Hippocampal formation (tissue), 2 donors: ENCODE measurements at regions not wholly inside any gene's neighbourhood (a gene's known extent, or its start where the extent isn't known, plus 50 kb on each side); places are given as distances from the start of the nearest gene placed in this dataset.
"Not testable (repeated sequence)": the region's sequence is repeated elsewhere in the genome, so short reads cannot be mapped to it uniquely, and the experiment has no call there.

Experiments
- DNase-seq, 2 donors: peaks; one replicate each; lab custom pipeline; 2025; lab: John Stamatoyannopoulos, UW

DNA sequence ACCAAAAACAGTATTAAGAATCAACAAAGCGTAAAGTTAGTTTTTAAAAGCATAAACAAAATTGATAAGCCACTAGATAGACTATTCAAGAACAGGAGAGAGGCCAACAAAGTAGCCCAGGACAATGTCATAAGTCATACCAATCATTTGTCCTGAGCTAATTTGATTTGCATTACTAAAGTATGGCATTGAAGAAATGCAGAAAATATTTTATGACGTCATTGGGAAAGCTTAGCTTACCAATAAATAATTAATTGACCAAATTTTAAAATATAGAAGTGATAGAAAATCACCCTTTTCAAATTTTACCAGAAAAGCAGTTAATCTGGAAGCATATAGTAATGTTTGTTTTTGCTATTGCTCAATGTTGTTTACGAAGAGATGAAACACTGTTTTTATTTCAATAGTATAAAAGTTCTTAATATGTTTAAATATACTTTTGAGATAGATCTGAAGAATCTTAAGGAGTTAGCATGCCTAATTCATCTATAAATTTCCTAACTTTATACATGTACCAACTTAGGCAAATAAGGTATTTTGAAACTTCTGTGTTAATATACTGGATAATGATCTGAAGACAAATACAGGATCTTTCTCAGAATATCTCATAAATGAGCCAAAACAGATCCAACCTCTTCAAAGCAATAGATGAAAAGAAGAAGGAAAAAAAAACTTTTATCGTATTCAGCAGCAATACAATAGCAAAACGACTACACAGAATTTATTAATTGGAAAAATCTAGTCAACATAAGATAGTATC is 1118.5 kb downstream of the SLC16A7 start:
- DNase-seq = no peak

DNA sequence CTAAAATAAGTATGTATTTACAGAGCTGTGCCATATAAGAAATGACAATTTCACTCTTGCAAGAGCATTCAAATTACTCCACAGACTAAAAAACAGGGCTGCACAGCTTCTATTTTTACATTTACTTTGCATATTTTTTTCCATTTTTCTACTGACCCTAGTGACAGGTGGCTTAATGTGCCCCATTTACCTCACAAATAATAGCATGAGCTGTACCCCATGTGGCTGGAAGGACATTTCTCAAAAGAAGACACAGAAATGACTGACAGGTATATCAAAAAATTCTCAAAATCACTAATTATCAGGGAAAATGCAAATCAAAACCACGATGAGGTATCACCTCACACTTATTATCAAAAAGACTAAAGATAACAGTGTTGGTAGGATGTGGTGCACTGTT is 1128.6 kb downstream of the SLC16A7 start:
- DNase-seq = no peak

DNA sequence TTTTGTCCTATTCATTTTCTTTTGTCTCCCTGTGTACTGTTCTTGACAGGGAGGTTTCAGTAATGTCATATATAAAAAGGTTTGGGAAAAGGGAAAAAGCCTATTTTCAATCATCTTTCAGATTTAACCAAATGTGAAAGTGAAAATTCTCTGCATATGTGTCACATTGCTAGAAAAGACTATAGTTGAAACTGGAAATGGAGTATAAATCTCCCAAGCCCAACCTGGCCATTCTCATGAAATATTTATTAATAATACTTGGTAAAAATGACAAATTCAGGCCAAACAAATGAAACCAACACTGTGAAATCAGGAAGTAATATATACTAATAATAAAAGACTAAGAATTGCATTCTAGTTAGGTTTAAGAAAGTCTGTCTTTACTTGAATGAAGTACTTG is 1129.2 kb downstream of the SLC16A7 start:
- DNase-seq = no peak

DNA sequence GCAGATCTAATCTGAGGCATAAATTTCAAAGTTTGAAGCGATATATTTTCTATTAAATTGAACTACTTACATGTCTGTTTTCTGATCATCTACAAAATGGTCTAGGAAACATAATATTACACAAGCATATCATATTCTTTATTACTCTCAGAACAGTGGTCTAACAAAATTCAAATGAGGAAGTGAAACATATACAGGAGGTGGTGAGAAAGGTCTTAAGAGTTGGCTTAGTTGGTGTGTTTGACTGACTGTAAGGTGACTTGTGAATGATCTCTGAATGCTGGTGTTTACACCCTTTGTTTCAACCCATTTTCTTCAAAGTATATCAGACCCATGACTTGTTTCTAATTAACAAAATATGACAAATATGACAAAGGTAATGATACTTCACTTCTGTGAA is 1156.8 kb downstream of the SLC16A7 start:
- no peak for DNase-seq

DNA sequence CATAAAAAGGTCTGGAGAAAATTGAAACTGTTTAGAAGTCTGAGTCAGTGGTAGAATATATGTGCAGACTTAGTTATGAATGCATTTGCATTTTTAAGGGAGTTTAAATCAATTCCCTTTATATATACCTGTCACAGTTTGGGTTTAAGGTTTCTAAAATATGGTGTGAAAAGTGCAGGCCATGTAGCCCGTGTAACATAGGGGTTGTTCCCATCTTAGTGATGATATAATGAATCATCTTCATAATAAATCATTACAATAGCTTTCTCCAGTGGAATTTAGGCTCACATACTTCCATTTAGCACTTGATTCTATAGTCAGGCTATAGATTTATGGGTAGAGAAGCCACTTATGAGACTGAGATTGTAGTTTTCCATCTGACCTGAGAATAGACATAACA is 1162.4 kb downstream of the SLC16A7 start:
- no peak for DNase-seq

DNA sequence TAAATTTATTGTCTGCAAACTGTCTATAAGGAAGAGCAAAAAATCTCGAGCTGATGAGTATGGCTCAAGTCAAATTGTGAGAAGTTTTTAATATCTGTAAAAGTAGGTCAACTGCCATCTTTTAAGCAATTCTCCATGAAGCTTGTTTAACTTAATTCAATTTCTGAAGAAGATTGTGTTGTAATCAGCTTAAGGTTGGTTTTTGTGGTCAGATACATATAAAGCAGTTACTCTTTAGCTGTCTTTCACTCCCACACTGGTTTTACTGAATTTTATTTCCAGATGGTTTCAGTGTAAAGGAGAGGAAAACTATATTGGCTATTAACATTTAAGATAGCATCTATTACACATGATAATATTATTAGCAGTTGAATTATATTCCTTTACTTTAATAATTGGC is 1165.1 kb downstream of the SLC16A7 start:
- no peak for DNase-seq

DNA sequence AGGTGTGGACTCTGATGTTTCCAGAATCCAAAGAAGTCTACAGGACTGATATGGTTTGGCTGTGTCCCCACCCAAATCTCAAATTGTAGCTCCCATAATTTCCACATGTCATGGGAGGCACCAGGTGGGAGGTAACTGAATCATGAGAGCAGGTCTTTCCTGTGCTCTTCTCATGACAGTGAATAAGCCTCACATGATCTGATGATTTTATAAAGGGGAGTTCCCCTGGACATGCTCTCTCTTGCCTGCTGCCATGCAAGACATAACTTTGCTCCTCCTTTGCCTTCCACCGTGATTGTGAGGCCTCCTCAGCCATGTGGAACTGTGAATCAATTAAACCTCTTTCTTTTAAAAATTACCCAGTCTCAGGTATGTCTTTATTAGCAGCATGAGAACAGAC is 1205.3 kb downstream of the SLC16A7 start:
- not testable (repeated sequence) for DNase-seq

DNA sequence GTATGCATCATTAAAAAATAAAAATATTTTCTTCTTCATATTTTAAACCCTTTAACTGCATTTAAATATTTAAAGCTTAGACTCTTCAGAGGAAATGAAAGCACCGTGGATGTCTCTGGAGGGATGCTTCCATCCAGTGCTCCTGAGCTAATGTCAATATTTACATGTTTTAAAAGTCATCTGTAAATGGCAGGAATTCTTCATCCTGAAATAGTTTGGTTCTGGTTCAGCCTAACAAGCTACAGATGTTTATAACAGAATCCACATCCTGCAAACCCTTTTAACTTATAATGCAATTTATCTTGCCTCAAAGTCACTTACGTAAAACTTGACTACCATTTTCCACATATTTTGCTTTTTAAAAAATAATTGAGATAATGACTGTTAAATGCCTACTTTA is 1207.3 kb downstream of the SLC16A7 start:
- no peak for DNase-seq

DNA sequence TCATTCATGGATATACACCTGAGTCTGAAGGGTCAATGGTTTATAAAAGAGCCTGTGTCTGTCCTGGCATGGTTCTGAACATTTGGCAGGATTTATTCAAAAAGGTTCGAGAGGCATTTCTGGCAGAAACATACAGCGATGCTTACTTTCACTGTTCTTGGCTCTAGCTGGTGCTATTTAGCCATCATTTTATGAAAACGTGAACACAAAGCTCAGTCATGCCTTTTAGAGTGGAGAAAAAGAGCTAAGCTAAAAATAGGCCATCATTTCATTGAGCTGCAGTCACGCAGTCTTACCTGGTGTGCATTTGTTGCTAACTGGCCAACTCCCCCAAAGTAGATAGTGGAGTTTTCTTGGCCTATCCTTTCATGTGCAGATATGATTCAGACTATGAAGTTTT is 1209.5 kb downstream of the SLC16A7 start:
- no peak for DNase-seq

DNA sequence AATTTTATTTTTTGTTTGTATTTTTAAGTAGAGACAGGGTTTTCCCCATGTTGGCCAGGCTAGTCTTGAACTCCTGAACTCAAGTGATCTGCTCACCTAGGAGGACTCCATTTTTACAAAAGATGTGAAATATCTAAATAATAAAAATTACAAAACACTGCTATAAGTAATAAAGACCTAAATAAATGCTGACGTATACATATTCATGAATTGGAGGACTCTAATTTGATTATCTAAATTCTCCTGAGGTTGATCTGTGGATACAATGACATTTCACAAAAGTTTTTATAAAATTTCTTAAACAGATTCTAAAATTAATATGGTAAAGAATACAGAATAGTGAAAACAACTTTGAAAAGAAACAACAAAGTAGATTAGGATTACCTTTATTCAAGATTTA is 1224.0 kb downstream of the SLC16A7 start:
- DNase-seq = no peak

DNA sequence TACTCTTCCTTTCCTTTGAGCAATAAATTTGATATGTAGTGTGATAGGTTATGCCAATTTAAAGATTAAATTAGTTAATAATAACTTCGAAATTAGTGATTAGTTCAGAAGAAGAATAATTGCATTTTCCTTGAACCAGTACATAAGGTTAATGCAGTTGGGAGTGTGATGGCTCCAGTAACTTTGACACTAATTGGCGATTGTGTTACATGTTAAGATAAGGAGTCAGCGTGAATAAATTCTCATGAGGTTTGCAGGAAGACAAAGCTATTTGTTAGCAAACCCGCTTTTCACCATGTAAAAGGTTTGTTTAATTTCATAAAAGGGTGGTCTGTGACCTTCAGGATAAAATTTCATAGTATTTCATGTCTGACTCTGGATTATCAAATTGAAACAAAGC is 1226.8 kb downstream of the SLC16A7 start:
- DNase-seq = no peak

DNA sequence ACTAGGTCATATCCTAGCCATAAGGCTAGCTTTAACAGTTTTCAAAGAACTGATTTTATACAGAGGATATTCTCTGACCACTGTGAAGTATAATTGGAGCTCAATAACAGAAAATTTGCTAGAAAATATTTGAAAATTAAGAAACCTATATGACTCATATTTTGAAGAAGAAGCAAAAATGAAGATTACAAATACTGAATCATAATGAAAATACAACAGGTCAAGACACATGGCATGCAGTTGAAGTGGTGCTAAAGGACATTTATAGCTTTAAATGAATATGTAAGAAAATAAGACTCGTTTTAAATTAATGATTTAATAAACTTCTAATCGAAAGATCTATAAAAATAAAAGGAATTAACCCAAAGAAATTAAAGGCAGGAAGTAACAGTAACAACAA is 1234.6 kb downstream of the SLC16A7 start:
- DNase-seq = no peak

DNA sequence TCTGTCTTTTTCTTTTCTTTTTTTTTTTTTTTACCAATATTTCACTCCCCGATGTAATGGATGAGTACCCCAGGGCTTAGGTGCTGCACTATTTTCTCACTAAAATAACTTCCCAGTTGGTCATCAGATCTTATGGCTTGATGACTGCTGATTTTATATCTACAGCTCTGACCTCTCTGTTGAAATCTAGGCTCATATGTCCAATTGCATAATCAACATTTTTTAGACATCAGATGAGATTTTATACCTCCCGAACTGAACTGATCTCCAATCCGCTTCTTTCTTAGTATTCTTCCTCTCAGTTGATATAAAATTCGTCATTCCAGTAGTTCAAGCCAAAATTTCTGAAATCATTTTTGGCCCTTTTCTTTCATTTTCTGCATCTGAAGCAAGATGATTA is 1236.5 kb downstream of the SLC16A7 start:
- no peak for DNase-seq

DNA sequence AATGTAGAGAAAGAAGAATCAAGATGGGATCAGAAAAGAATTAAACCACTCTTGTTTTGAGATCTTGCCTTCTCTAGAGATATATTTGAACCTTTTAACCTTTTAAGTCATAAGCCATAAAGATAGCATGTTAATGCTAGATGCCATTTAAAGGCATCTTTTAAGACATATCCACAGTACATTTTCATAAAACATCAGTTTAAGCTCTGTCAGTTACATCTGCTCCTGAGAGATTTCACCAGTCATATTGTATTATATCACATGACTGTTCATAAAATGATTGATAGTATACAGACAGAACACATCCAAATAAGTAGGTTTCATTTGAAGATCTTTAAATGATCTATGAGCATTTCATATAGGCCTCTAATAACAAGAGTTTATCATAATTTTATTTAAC is 1238.5 kb downstream of the SLC16A7 start:
- no peak for DNase-seq

DNA sequence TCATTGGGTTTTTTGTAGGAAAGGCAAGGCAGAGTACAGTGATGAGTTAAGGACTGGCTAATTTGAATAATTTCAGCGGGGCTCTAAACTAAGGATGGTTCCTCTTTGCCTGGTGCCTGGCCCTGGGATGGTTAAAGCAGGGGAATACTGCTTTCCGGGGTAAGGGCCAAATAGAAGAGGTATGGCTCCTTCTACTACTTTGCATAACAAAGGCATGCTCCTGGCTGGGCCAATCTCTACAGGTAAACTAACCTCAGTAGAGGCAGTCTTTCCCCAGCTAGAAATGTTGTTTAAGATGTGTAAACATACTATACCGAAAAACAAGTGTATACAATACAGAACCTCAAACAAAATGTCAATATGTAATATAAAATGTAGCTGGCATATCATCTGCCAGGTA is 1239.0 kb downstream of the SLC16A7 start:
- DNase-seq = no peak

DNA sequence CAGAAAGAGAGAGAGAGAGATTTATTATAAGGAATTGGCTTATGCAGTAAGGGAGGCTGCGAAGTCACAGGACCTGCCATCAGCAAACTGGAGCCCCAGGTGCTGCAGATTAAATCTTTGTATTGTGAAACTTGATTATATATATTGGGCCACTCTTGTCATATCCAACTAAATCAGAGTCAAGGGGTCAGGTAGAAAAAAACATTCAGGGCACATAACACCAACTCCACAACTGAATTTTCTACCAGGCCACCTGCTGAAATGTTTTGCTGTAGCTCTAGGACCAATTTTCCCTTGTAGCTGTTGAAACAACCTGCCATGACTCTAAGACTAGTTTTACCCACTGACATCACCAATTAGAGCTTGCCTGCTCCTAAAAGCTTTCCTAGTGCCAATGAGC is 1240.8 kb downstream of the SLC16A7 start:
- DNase-seq = no peak

DNA sequence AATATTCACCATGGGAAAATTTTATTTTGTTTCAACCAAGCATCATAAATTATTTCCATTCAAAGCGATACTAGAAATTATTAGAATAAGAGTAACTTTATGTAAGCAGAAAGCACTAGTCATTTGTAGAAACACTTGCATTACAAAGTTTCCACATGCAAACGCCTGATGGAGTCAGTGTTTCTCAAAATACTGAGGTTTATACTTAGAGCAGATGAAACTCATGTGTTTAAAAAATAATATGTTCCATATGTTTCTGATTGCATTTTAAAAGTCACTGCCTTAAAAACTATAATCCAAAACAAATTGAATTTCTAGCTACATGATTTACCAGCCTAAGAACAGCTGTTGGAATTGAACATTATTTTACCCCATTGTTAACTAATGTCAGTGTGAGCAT is 1246.4 kb downstream of the SLC16A7 start:
- no peak for DNase-seq

DNA sequence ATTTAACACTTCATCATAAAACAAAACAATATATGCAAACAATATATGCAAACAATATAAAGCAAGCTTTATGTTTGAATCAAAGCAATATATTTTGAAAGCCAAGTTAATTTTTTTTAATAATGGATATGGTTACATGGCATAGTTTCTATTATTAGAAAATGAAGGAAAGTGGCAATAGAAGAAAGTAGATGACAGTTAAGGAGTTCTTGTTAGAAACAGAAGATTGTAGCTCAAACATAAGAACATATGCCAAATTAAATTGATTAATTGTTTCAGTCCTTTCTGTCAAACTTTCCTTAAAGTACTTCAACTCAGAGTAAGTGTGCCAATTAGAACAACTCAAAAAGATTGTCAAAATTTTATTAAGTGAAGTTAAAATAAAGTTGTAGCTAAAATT is 1248.3 kb downstream of the SLC16A7 start:
- no peak for DNase-seq

DNA sequence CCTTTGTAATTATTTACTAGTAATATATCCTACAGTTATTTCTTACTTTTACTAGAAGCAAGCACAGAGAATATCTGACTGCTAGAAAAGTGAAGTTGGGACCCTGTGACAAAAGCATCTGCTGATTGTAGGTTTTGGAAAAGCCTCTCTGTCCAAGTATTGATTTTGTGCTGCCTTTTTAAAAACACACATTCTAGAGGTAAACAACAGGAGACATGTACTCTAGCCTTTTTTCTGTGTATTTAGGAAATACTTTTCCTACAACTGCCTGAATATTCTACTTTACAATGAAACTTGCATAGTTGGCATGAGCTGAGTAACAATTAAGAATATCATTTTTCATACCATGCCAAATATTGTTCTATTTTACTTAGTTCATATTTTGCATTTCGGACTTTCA is 1249.0 kb downstream of the SLC16A7 start:
- no peak for DNase-seq

DNA sequence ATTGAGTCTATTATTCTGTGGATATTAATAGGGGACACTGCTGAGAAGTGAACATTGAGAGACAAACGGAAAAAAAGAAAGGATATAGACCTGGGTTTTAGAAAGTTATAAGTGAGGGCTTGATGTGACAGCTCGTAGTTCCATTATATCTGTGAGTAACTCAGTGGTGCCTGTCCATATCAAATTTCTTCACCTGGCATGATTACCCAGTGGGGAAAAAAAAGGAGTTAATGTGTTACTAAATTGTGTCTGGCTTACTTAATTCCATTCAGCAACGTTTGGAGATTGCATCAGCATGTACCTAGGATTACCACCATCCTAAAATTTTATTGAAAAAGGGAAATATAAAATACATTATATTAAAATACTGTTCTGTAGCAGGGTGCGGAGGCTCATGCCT is 1249.9 kb downstream of the SLC16A7 start:
- DNase-seq = no peak

DNA sequence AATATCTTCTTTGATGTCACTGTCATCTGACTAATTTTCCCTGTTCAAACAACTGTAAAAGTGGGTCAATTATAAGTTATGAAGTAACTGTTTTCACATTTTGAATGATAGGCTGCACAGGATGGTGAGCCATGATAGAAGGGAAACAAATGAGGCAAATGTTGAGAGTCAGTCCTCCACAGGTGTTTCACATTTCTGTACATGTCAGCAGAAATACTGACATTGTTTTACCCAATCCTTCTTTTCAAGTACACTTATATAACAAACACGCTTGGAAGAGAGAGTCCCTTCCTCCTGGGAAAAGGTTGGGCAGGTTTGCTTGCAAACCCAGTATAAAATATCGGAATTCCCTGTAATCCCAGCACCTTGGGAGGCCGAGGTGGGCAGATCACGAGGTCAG is 1251.5 kb downstream of the SLC16A7 start:
- DNase-seq = no peak

DNA sequence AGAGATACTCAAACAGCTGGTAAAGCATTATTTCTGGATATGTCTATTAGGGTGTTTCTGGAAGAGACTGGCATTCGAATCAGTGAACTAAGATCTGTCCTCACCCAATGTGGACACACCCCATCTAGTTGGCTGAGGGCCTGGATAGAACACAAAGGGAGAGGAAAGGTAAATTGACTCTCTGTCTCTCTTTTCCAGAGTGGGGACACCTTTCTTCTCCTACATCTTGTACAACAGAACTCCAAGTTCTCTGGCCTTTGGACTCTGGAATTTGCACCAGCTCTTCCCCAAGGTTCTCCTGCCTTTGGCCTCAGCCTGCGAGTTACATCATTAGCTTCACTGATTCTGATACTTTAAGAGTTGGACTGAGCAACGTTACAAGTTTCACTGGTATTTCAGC is 1253.9 kb downstream of the SLC16A7 start:
- no peak for DNase-seq

DNA sequence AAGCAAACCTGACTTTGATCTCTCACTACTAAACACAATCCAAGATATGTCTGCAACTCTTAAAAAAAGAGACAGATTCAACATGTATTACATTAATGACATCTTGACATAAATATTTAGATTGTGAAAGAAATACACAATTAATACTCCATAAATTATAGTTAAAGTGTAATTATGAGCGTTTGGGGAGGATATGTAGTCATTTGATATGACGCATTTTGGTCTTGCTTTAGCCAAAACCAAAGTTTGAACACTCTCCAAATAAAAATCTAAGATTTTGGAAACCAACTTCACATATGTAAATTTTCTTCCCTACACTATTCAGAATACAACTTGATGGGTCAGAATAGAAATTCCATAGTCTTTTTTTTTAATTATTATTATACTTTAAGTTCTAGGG is 1257.6 kb downstream of the SLC16A7 start:
- no peak for DNase-seq

DNA sequence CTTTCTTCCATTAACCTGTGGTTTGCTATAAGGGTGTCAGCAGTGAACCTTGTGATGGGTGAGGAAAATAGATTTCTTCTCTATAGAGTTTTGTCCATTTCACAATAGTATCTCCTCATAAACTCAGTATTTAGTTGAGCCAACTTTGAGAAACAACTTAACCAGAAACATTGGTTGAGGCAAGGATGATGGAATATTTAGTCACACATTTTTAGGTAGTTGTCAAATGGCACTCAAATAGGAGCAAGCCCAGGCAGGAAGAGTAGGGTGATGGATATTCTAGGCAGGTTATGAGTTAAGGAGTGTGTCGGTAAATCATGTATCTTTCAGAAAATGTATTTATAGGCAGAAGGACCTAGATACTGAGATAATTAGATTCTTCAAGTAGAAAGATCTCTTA is 1267.6 kb downstream of the SLC16A7 start:
- no peak for DNase-seq

DNA sequence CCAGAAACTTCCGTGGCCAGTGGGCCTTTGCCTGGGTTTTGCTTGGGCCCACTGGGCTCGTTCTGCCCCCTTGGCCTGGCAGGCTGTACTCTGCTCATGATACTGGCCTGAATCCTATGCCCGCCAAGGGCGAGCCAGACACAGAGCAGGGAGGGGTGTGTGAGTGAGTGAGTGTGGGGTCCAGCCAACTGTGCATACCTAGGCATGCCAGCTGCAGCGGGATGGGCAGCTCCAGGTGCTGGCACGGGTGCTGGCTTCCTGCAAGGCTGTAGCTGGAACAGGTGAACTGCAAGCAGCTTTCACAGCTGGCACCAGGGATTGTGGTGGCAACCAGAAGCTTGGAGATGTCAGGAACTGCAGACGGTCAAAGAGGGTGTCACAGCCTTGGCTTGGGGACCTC is 1276.4 kb downstream of the SLC16A7 start:
- no peak for DNase-seq
